DMS114 treated with DMSO at 0.1 percent for 48 hours (cell line): ENCODE measurements at regions not wholly inside any gene's neighbourhood (a gene's known extent, or its start where the extent isn't known, plus 50 kb on each side); places are given as distances from the start of the nearest gene placed in this dataset.
"Not testable (repeated sequence)": the region's sequence is repeated elsewhere in the genome, so short reads cannot be mapped to it uniquely, and the experiment has no call there.

ENCODE experiments used
- DNase-seq: peaks from one replicate; lab custom pipeline; 2025; ENCODE audit not compliant: unreplicated experiment; lab: John Stamatoyannopoulos, UW

- no peak for DNase-seq
Measured at GRCh38 chr20:7155282-7155681, 387.8 kb downstream of the BMP2 start.

DNA sequence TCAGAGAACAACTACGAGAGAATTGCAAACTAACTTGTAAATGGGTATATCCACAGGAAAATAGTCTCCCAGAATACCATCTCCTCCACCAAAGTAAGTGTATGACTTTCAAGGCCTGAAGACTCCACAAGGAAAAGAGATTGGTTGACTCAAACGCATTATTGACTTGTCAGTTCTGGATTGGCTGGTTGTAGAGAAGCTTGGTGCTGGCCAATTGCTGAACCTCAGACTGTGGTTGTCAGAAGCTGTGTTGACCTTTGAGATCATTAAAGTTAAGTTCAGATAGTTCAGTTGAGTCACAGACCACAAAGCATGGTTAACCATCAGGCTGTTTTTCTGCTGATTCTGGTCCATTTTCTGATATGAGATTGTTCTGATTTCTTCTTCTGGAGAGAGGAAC is 388.3 kb downstream of the BMP2 start:
- DNase-seq, result no peak

GRCh38 chr20:7159903-7160302 is 392.4 kb downstream of the BMP2 start:
- DNase-seq, result no peak

- DNase-seq, result no peak
Measured at GRCh38 chr20:7161690-7162089, 394.2 kb downstream of the BMP2 start.

GRCh38 chr20:7171911-7172310 is 404.4 kb downstream of the BMP2 start:
- no peak for DNase-seq

- DNase-seq, result no peak
Measured at GRCh38 chr20:7174554-7174953, 407.1 kb downstream of the BMP2 start.

- not testable (repeated sequence) for DNase-seq
Measured at GRCh38 chr20:7175827-7176226, 408.3 kb downstream of the BMP2 start.

DNA sequence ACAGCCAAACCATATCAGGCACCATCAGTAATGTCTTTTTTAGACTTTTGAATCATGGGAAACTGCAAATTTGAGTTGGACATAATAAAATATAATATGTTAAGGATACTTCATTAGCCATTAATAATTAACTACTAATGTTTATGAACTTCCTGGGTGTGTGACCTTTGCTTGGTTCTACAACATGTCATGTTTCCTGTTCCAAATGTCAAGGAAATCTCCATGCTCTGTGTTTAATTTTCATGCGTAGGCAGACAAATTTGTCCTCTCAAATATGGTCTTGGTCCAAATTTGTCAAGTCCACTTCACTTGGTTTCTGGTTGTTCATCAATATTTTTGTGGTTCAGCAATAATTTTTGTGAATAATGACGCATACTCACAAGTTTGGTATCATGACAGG is 410.5 kb downstream of the BMP2 start:
- DNase-seq, result no peak

DNA sequence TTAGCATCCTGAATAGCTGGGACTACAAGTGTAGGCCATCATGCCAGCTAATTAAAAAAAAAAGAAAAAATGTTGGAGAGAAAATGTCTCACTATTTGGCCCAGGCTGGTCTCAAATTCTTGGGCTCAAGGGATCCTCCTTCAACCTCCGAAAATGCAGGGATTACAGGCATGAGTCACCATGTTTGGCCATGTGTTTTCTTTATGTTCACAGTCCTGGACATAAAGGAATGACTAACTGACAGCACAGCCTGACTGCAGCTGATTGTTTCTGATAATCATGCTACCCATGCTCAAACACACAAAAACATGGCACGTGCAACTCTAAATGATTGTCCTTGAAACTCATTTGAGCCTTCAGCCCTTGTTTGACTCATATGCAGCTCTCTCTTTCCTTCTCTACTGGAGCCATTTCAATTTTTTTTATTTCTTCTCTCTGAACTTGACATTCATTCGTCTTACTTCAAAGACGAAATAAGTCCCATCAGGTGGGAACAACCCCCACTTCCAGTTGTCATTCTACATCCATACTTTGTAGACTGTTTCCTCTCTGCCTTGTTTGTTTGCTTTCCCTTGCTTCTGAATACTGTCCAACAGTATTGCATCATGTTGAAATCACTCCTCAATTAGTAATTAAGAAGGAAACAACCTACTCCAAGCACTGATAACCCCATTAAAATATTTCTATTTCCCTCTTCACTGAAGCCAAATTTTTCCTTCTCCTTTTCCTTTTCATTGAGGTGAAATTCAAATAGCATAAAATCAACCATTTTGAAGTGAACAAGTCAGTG is 413.0 kb downstream of the BMP2 start:
- no peak for DNase-seq

GRCh38 chr20:7189231-7189630 is 421.7 kb downstream of the BMP2 start:
- DNase-seq, result no peak

GRCh38 chr20:7193681-7194080 is 426.2 kb downstream of the BMP2 start:
- DNase-seq, result no peak

DNA sequence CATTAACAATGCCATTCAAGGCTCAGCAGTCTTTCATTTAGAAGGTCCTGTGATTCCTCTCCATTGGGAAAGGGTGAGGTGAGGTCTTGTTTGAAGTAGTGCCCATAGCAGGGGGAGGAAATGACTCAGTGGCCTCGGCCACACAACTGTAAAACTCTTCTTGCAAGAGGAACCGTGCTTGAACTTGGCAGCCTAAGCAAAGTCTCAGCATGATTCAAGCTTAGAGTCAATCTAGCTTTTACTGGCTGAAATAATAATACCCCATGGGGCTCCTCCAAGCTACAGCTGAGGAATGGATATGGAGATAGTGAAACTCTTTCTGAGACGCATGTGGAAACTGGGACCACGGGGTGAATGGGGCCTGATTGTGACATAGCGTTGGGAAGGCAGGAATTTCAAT is 428.2 kb downstream of the BMP2 start:
- DNase-seq, result no peak

GRCh38 chr20:7196481-7196880 is 429.0 kb downstream of the BMP2 start:
- no peak for DNase-seq

- DNase-seq, result no peak
Measured at GRCh38 chr20:7199861-7200260, 432.4 kb downstream of the BMP2 start.

- DNase-seq, result no peak
Measured at GRCh38 chr20:7207186-7207798, 439.8 kb downstream of the BMP2 start.

DNA sequence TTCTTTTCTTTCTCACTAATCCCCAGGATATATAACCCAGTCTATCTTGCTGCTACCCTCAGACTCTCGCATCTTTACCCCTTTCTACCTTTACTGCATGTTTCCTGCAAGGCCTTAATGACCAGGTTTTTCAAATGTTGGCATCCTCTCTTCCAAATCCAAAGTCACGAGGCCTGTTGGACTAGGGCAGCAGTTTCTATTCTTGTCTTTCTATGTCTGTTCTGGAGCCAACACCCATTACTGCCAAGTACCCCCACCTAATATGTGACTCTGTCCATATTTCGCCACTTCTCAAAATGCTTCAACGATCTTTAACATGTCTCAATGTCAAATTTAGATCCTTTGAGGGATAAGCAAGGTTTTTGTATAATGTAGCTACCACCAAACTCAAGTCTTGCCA is 443.4 kb downstream of the BMP2 start:
- no peak for DNase-seq

- DNase-seq, result no peak
Measured at GRCh38 chr20:7214081-7214740, 446.7 kb downstream of the BMP2 start.

DNA sequence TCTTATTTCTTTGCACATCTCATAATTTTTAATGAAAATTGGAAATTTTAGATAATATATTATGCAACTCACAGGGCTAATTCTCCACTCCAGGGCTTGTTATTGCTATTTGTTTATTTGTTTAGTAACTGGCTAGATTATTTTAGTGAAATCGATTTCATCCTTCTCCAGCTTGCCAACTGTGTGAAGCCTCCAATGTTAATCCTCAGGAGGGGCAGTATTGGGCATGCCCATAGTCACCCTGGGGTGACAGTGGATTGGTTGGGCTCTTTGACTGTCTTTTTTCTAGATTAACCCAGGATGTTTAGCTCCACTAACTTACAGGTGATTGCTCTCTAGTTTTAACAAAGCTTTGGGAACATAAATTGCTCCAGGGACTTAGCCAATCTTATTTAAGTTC is 450.1 kb downstream of the BMP2 start:
- DNase-seq, result no peak

- DNase-seq, result no peak
Measured at GRCh38 chr20:7220755-7221154, 453.3 kb downstream of the BMP2 start.

- no peak for DNase-seq
Measured at GRCh38 chr20:7226156-7226555, 458.7 kb downstream of the BMP2 start.

DNA sequence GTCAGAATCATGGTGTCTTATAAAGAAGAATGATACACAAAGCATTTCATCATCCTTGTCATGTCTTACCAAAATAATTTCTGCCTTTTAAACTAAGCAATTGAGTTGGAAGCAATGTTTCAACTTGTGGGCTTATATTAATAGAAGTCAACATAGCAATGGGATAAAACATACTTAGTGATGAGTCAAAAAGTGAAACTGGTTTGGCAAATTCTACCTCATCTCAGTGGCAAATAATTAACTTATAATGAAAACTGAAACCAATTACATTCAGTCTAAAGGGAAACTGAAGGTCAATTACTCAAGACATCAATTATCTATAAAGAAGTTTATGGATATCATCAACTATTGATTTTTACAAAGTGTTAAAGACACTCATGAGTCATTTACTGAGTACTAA is 463.8 kb downstream of the BMP2 start:
- DNase-seq, result no peak

DNA sequence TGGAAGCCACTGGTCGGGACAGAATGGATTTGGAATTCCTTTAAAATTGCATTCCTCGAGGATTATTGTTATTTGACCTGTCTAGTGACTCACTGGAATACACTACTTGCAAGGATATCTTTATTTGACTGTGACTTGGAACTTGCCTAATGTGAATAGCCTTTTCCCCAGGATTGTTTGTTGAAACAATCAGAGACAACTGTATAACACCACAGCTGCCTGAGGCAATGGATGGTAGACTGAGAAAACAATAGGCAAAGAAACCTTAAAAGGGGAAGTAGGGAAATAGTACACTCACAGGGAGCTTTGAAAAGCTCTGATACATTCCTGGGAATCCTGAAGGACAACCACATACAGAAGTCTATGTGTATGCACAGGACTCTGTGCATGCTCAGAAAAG is 465.3 kb downstream of the BMP2 start:
- DNase-seq, result no peak
